DMS79 treated with DMSO at 0.1 percent for 48 hours (cell line): ENCODE measurements at regions not wholly inside any gene's neighbourhood (a gene's known extent, or its start where the extent isn't known, plus 50 kb on each side); places are given as distances from the start of the nearest gene placed in this dataset.

Experiments
- DNase-seq: peaks from one replicate; lab custom pipeline; 2025; lab: John Stamatoyannopoulos, UW

DNA sequence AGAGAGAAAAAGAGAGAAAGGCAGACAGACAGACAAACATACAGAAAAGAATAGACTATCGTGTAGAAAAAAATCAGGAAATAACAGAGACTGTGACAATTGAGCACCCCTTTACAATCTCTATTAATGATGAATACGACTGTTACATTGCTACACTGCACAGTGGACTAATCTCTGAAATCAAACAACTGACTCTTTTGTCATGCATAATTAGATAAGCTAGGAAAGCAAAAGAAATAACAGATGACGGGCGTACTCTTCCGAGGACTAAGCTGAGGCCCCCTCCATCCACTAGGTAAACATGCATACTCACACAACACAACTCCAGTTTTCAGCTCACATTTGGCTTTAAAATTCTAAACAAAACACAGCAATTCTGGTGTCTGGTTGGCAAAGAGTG, 267.0 kb downstream of the NOL4 start:
- no peak for DNase-seq

GRCh38 chr18:33951031-33951430, 273.7 kb downstream of the NOL4 start:
- no peak for DNase-seq

DNA sequence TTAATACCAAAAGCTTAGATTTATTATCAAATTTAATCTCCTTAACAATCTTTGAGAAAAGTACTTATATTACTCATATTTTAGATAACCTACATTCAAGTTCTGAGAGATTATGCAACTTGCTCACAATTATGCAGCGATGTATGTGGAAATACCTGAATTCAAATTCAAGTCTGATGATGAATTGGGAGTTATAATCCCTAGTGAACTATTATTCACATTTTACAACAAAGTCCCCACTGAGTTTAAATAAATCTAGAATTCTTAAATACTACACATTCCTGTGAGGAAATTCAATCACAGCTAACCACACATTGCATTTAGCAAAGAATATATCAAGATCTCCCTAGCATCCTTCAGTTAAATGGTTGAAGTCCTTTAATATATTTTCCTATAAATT, 278.4 kb downstream of the NOL4 start:
- DNase-seq, result no peak

GRCh38 chr18:33944493-33944892, 280.2 kb downstream of the NOL4 start:
- no peak for DNase-seq

DNA sequence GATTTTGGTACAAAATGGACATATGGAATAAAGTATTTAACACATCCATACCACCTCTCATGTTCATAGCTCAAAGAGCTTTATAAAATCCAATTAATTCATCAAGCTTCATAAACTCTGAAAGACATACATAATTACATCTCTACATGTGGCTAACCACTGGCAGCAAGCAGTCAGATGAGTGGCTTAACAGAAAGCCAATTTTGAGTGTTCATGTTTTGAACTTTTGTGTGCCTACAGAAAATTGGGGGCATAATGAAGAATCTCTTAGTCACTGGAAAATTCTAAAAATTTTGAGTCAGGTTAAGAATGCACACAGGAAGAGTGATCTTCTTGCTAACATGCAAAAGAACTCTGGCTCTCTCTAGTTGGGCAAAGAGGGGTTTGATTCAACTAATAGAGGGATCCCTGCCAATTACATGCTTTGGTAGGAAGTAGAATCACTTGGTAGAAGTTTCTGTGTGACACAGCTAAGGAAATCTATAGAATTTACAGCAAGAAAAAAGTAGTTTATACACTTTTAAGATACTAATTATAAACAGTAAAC, 287.4 kb downstream of the NOL4 start:
- DNase-seq, result no peak

DNA sequence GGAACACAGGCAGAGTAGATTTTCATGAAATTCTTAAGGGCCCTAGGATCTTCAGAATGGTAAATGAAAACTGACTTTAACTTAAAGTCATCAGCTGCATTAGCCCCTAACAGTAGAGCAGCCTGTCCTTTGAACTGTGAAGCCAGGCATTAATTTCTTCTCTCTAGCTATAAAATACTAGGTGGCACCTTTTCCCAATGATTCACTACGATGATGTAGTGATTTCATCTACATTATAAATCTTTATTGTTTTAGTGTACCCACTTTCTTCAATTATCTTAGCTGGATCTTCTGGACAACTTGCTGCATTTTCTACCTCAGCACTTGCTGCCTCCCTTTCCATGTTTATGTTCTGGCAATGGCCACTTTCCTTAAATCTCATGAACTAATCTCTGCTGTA, 290.5 kb downstream of the NOL4 start:
- DNase-seq, result no peak

DNA sequence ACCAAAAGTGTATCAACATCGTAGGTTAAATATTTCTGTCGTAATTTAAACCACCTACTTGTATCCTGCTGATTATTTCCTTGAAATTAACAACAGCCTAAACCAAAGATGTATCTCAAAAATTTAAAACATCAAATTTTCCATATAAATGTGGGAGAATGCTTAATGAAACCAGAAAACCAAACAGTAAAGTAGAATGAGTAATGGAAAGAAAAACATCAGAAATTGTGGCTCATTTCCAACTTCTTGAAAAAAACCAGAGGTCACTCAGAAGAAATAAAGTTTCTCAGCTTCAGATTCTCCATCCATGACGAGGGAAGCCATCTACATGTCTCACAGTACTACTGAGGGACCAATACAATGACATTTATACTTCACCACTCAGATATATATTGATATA, 296.5 kb downstream of the NOL4 start:
- DNase-seq, result no peak

DNA sequence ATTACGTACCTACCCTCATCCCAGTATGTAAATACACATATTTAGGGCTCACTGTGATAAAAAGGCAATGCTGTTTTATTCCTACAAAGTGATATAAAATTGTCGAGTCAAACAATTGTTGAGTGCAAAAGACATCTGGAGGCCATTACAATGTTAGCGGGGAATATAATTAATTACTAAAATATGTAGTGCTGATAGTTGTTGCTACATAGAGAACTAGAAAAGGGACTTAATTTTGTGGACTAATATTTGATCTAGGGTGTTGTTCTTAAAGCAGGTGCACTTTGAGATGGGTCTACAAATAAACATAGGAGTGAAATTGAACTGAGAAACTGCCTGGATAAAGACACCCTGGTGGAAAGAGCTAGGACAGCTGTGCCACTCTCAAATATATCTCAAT, 300.1 kb downstream of the NOL4 start:
- no peak for DNase-seq

DNA sequence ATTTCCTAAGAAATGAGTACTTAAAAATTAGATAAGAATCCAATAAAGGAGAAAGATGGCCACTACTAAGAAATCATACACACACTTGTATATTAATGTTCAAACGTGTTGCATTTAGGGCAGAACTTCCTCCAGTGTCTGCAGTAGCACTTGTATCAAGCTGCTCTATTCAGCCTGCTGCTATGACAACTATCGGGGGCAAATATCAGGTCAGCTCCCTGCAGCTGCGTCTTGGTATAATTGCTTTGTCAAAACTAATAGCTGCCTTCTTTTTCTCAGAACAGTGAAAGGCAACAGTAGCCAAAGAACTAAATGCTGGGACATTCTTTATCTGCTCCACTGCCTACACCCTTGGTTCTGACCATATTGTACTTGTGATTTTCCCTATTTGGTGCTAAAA, 300.7 kb downstream of the NOL4 start:
- DNase-seq, result no peak

DNA sequence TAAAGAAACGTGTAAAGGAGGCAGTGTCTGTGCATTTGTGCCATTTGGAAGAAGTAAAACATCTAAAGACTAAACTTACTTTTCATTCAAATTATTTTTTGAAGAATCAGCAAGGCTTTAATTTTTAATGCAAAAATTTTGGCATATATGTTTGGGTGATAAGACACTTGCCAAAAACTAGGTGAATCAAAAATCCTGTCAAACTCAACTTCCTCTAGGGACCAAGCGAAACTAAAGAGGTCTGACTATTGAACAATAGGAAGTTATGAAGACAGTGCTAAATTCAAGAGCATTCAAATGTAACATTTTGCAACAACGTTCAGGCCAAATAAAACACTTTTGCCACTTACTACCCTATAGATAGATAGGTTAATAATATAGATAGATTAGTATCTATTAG, 306.1 kb downstream of the NOL4 start:
- no peak for DNase-seq

DNA sequence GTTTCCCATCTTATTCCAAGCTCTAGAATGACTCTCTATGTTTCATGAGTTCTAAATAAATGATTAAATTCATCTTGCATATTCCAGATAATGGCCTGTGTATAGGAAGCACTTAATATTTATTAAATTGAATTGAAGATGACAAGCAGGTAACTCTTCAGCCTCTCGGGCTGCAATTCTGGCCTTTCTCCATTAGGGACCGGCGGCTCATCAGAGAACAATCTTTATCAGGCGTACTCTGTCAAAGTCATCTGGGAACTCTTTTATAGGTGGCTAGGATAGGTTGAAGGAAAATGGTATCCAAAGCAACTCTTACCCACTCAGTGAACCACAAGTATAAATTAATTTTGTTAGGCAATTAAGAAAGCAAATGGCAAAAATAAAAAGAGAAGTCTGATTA, 308.5 kb downstream of the NOL4 start:
- no peak for DNase-seq

DNA sequence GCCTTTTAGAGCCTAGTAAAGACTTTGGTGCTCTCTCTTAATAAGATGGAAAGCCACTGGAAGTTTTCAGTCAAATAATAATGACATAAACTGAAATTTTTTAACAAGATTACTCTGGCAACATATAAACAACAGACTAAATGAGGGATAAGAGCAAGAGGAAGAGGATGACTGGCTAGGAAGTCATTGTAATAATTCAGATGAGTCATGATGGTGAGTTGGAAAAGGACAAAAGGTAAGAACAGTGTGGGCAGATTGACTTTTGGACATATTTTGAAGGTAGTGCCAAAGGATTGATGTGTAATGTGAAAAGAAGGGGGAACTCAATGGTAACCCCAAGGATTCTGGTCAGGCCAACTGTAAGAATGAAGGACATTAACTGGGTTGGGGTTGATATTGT, 310.3 kb downstream of the NOL4 start:
- no peak for DNase-seq

DNA sequence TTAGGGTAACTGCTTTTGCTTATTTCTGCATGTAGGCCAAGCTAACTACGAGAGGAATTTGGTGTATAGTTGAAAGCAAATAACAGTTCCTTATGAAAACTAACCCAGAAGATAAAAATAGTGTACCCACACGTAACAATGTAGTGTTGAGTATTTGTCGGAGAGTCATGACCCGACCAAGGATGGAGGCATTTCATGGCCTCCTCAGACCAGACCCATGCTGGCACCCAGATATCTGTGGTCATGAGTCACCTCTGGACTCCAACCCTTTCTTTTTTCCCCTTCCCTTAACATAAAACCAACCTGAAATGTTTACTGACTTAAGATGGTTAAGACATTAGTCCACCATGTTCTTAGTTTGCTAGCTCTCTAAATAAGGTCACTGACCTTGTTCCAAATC, 318.7 kb downstream of the NOL4 start:
- DNase-seq, result no peak

GRCh38 chr18:33901894-33902512, 322.7 kb downstream of the NOL4 start:
- DNase-seq, result peak; percentile 18

DNA sequence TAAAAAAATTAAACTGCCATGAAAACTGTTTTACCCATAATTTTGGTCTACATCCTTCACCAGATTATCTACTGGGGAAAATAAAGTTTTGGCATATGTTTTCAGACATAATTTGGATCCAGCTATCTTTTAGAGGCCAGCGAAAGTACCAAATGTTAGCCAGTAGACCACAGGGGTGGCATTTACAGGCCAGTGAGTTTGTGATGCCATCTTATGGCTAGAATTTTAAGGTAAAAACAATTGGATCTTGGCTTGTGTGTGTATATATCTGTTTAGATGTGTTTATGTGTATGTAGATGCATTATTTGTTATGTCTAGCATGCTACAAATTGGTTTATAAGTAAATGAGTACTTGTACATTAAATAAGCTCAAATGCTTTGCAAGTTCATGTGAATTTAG, 322.6 kb downstream of the ASXL3 start:
- DNase-seq, result no peak

DNA sequence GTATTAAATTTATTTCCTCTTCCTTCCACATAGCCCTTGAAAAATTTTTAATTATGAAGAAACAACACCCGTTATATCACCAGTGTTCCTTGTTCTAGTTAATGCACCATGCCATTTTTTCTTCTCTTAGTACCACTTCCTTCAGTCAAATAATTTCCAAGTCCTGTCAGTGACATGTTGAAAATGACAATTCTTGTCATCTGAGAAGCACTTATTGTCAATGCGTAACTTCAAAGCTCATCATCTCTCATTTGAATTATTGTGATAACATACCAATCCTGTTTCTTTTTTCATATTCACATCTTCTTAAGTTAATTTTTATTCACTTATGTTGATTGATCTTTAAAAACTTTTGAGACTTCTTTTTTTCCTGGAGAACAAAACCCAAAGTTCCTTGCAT, 320.4 kb downstream of the ASXL3 start:
- no peak for DNase-seq

DNA sequence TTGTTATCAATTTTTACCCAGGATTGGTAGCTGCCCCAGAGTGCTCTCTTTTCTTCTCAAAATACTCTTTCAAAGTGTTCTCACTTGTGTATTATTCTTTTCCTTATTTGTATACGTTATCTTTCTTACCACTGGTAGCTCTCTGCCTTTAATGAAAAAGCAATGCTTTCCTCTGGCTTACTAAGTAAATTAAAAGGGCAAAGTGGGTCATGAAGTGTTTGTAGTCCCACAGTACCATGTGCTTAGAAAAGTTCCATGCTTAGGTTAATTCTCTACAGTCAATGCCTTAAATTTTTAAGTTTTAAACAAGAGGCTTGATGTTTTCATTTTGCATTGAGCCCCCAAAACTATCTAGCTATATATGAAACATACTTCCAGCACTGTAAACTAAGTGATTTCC, 300.2 kb downstream of the ASXL3 start:
- DNase-seq, result no peak

GRCh38 chr18:33875029-33875565, 297.1 kb downstream of the ASXL3 start:
- no peak for DNase-seq

DNA sequence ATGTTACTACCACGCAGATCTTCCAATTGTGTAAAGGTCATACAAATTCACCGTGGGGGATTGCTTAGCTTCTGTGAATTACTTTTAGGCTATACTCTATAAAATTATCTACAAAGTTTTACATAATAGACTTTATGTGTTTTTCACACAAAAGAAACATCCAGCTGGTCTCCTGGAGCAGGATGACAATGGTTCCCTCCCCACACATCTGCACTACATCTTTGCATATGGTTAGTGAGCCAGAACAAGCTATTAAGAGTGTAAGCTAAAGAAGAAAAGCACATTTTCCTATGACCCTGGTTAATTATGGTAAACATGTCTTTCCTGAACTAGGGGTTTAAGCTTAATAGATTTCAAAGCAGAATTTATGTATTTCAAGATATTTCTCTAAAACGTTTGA, 295.1 kb downstream of the ASXL3 start:
- DNase-seq, result no peak

DNA sequence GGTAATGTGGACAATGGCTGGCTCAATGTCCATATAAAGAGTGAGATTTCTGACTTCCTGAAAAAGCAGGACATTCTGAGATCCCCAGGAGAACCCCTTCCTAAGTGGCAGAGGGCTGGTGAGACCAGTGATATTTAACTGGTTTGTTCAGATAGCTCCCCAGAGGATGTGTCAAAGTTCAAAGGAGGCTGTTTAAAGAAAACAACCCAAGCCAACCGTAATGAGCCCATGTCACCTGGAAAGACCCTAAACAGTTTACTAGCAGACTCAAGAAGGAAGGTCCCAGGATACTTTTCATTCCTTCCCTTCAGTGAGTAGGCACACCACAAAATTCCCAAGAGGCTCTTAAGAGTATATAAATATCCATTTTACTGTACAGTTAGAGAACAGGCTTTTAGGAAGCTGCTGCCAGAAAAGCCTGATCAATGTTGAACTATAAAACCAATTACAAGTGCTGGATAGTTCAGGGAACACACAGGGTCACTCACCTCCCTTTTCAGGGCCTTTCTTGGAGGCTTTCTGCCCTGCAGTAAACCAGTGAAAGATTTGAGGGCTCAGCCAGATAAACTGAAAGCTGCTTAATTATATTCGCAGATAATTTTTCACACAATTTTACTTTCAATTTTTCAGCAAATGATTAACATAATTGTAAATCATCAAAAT, 293.5 kb downstream of the ASXL3 start:
- no peak for DNase-seq

GRCh38 chr18:33870059-33870458, 292.0 kb downstream of the ASXL3 start:
- DNase-seq, result no peak

- DNase-seq, result no peak
Observed at GRCh38 chr18:33866386-33866785, 288.4 kb downstream of the ASXL3 start.

- DNase-seq, result no peak
Observed at GRCh38 chr18:33863912-33864311, 285.9 kb downstream of the ASXL3 start.

DNA sequence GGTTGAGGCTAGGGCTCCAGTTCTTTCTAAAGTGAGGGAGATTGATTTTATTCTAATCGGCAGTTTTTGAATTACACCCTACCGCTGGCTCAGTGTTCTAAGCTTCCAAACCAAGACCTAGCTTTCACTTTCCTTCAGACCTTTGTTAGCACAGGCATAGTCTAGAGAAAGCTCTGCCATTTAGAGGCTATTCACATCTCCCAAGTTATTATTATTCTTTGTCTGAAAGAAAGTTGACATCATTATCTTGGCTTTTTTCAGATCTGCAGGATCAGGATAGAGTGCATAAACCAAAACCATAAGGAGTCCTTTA, 276.8 kb downstream of the ASXL3 start:
- DNase-seq, result no peak
